Activated CD8-positive, alpha-beta T cell treated with anti-CD3 and anti-CD28 coated beads, Interleukin-2, amount 10 ng/mL, durations not matched to agents 7 days and 5 days (primary cell): ENCODE measurements at regions not wholly inside any gene's neighbourhood (a gene's known extent, or its start where the extent isn't known, plus 50 kb on each side); places are given as distances from the start of the nearest gene placed in this dataset.

ENCODE experiments used
- ATAC-seq: fragments of 150-1000 bp; cut with Tn5 transposase; one replicate; pipeline ENCODE4 v1.10.0; 2021; ENCODE audit warnings: moderate library complexity
- CTCF ChIA-PET: fragments of 350-600 bp; sonication (Branson Sonifier 250); formaldehyde crosslinking; loops from one replicate; lab custom pipeline; 2021; ENCODE audit warnings: antibody characterized with exemption; lab: Charles Lee
- POLR2A ChIA-PET: fragments of 350-600 bp; sonication (Branson Sonifier 250); formaldehyde crosslinking; loops from one replicate; lab custom pipeline; 2021; ENCODE audit warnings: antibody characterized with exemption; lab: Charles Lee
- DNase-seq: peaks from one replicate; pipeline ENCODE4 v3.0.0-alpha.2; 2020
- H3K27ac Mint-ChIP-seq: one replicate; pipeline ENCODE4 v1.8.0; 2021; ENCODE audit warnings: mild to moderate bottlenecking, mixed read lengths
- H3K27me3 Mint-ChIP-seq: one replicate; pipeline ENCODE4 v1.8.0; 2021; ENCODE audit warnings: low read depth, mixed read lengths
- H3K36me3 Mint-ChIP-seq: one replicate; pipeline ENCODE4 v1.8.0; 2021; ENCODE audit warnings: low read depth, mixed read lengths
- H3K4me1 Mint-ChIP-seq: one replicate; pipeline ENCODE4 v1.8.0; 2021; ENCODE audit warnings: low read depth, mixed read lengths
- H3K4me3 Mint-ChIP-seq: one replicate; pipeline ENCODE4 v1.8.0; 2021; ENCODE audit warnings: mild to moderate bottlenecking, mixed read lengths
- H3K9me3 Mint-ChIP-seq: one replicate; pipeline ENCODE4 v1.8.0; 2022; ENCODE audit warnings: mixed read lengths; ENCODE audit not compliant: insufficient read depth

DNA sequence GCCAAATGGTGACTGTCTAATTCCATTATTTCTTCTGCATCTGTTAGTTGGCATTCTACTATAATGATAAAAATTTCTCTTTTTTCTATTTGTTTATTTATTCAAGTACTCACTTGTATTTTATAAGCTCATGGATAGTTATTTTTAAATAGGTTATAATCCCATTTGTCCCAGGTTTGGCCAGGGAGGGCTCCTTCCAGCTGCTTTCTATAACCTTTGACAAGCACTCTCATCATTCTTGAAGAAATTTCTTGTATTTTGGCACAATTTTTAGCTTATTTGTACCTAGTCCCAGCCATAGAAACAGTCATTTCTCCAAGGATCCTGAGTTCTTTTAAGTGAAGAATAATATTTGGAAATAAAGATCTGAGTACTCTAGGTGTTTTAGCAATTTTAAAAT, 1038.6 kb upstream of the AGA start:
- H3K27ac Mint-ChIP-seq, result no peak overlapping the region
- no peak overlapping the region for H3K4me3 Mint-ChIP-seq
- no peaks in the 10 kb centered on the region for H3K36me3 Mint-ChIP-seq
- H3K4me1 Mint-ChIP-seq, result no peaks in the 10 kb centered on the region
- DNase-seq, result no peak
- ChIA-PET CTCF (no interaction called here), POLR2A (no interaction called here)
- ATAC-seq, result no peak
- H3K9me3 Mint-ChIP-seq, result no peaks in the 10 kb centered on the region
- H3K27me3 Mint-ChIP-seq, result no peaks in the 10 kb centered on the region

DNA sequence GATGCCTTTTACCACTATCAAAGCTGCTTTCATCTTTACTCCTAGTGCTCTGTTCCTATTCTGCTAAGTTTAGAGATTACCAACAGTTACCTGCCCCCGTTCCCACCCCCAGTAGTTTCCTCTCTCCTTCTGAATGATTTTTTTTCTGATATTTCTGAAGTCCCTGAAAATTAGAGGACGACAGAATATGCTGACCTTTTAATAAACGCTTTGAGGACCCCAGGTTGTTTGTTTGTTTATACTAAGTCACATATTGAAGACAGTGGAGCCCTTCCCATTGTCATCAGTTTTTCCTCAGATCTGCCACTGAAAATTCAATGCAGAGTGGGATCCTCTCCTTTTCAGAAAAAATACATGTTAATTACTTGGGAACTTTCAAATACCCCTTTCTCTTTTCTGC, 1039.3 kb upstream of the AGA start:
- DNase-seq, result no peak
- no peaks in the 10 kb centered on the region for H3K9me3 Mint-ChIP-seq
- no peaks in the 10 kb centered on the region for H3K27me3 Mint-ChIP-seq
- ATAC-seq, result no peak
- ChIA-PET CTCF (no interaction called here), POLR2A (no interaction called here)
- no peak overlapping the region for H3K4me3 Mint-ChIP-seq
- no peaks in the 10 kb centered on the region for H3K4me1 Mint-ChIP-seq
- no peaks in the 10 kb centered on the region for H3K36me3 Mint-ChIP-seq
- H3K27ac Mint-ChIP-seq, result no peak overlapping the region

DNA sequence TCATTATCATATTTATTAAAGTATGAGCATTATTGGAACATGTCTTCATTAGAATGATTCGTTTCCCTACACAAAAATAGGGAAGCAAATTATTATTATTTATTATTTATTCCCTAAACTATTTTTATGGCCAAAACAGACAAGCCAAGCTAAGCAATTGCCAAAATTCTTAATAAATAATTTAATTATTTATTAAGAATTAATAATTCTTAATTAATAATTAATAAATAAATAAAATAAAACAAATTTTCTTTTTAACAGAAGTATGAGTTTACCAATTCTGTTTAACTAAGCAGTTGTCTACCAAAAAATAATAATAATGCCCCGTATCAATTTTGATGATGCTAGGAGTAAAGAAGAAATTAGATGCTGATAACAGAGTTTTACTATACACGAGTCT, 1080.8 kb upstream of the AGA start:
- Mint-ChIP-seq H3K27me3 (no peaks in the 10 kb centered on the region), H3K4me1 (no peaks in the 10 kb centered on the region)

DNA sequence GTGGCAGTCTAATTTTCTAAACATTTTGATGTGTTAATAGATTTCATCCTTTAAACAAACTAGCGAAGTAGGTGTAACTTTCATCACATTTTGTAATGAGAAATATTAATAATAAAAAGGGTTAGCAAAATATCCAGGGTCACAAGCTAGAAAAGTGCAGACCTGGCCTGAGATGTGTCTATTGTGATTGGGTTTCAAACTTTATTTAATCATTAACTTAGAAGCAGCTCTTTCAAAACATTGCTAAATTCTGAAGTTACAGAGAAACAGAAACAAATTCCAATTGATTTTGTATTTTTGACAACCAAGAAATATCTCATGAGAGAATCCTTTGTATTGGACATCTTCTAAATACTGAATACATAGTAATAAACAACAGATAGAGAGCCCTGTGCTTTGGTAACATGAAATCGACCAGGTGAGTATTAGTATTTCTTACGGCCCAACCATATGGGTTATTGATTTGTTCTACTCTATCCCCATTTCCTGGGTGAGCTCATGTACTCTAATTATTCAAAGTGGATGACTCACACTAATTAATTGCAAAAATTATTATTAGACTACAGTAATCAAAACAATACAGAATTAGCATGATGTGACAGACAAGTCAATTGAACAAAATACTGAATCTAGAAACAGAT, 1093.8 kb upstream of the AGA start:
- Mint-ChIP-seq H3K4me3 (no peak overlapping the region), H3K9me3 (peaks cover 10% of the 10 kb centered on the region), H3K27ac (no peak overlapping the region), H3K4me1 (no peaks in the 10 kb centered on the region), H3K27me3 (no peaks in the 10 kb centered on the region), H3K36me3 (no peaks in the 10 kb centered on the region)
- ATAC-seq, result no peak
- ChIA-PET POLR2A (no interaction called here), CTCF (no interaction called here)
- DNase-seq, result no peak

More for the DNA sequence above, 1080.8 kb upstream of the AGA start:
- ChIA-PET CTCF (no interaction called here), POLR2A (no interaction called here)
- ATAC-seq (no peak), DNase-seq (no peak)
- H3K27ac Mint-ChIP-seq, result no peak overlapping the region
- no peaks in the 10 kb centered on the region for H3K36me3 Mint-ChIP-seq
- no peaks in the 10 kb centered on the region for H3K9me3 Mint-ChIP-seq
- no peak overlapping the region for H3K4me3 Mint-ChIP-seq

DNA sequence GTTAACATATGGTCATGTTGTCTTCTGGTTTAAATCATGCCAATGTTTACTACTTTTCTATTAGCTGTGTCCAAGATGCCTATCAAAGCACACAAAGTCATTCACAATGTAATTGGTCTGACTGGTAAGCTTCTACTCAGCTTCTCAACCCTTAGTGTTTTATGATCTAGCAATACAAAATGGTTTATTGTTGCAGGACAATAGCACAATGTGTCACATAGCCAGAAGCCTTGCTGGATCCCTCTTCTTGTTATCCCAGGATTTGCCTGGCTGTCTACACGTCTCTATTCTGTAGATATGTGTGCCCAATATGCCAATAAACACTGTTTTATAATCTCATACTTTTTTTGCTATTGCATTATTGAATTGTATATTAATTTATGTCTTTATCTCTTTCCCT, 1111.0 kb upstream of the AGA start:
- H3K4me3 Mint-ChIP-seq, result no peak overlapping the region
- DNase-seq (no peak), ATAC-seq (no peak)
- peaks cover 3% of the 10 kb centered on the region for H3K9me3 Mint-ChIP-seq
- H3K4me1 Mint-ChIP-seq, result no peaks in the 10 kb centered on the region
- ChIA-PET POLR2A (no interaction called here), CTCF (no interaction called here)
- H3K36me3 Mint-ChIP-seq, result no peaks in the 10 kb centered on the region
- H3K27ac Mint-ChIP-seq, result no peak overlapping the region
- H3K27me3 Mint-ChIP-seq, result no peaks in the 10 kb centered on the region

DNA sequence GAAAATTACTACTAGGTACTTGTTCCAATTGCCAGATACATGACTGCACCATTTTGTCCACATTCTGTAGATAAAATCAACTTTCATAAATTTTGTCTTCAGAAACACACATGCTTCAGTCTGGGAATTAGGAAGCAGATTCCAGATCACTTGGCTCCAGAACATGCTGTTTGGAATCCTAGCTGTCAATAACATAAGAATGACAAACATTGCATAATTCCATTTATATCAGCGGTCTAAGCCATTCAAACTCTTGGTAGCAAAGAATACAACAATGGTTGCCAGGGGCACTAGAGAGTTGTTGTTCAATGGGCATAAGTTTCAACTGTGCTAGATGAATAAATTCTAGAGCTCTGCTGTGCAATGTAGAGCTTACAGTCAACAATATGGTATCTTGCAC, 1112.1 kb upstream of the AGA start:
- H3K4me3 Mint-ChIP-seq, result no peak overlapping the region
- CTCF ChIA-PET, result no interaction called here
- no peaks in the 10 kb centered on the region for H3K27me3 Mint-ChIP-seq
- POLR2A ChIA-PET, result no interaction called here
- H3K9me3 Mint-ChIP-seq, result peaks cover 3% of the 10 kb centered on the region
- DNase-seq (no peak), ATAC-seq (no peak)
- no peaks in the 10 kb centered on the region for H3K4me1 Mint-ChIP-seq
- H3K36me3 Mint-ChIP-seq, result no peaks in the 10 kb centered on the region
- no peak overlapping the region for H3K27ac Mint-ChIP-seq

DNA sequence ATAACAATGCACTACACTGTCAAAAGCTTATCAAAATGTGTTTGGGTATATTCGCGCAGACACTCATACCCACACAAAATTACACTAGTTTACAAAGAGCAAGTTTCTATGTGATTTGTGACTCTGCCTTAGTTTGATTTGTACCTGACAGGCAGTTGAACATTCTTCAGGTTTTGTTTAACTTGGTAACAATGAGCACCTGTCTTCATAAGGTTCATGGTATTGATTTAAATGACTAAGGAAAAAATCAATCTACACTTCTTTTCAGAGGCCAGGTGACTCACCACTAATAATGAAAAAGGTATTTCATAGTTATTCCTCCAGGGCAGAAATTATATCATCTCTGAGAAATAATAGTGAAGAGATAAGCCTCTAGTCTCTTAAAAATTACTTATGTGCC, 1114.6 kb upstream of the AGA start:
- Mint-ChIP-seq H3K27ac (no peak overlapping the region), H3K4me1 (no peaks in the 10 kb centered on the region), H3K9me3 (peaks cover 3% of the 10 kb centered on the region), H3K27me3 (no peaks in the 10 kb centered on the region), H3K36me3 (no peaks in the 10 kb centered on the region), H3K4me3 (no peak overlapping the region)
- POLR2A ChIA-PET, result no interaction called here
- CTCF ChIA-PET, result no interaction called here
- DNase-seq (no peak), ATAC-seq (no peak)

DNA sequence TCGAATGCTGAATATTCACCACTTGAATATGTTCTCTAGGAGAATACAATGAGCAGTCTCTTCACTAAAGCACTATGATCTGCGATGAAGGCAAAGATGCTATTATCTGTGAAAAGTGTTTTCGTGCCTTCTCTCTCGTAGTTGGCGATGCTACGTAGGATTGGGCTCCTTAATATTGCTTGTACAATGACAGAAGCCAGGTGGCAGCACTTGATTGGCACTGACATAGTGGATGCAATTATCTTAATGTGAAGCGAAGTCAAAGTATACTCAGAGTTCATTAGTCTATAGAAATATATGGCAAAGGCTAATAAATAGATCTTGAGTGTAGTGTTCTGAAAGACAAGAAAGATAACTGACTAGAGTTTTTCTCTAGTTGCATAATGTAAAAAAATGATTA, 1135.7 kb upstream of the AGA start:
- POLR2A ChIA-PET, result no interaction called here
- H3K4me1 Mint-ChIP-seq, result no peaks in the 10 kb centered on the region

DNA sequence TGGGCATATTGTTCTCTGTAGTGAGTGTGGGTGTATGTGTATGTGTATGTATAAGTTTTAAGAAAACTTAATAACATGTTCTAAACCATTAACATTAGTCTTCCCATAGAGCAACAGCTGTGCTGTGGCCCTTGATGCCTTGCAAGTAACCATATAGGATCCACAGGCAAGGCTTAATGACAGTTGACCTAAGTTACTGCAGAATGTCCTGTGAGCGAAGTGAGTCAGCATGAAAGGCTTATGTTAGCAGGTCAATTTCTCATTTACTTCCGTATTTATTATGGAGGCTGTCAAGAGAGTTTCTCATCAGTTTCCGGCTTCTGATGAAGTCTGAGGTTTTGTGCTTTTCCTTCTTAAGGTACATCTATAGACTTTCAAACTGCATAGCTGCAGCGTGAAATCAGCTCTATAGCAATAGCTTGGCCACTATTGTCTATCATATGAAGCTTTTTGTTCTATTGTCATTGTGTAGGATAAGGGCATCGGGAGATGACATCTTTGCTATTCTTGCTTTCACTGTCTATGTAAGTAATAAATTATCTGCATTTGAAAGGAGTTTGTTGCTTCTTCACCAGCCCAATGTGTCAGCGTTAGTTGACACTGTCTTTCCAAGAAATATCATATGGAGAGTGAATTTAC, 1153.4 kb upstream of the AGA start:
- H3K4me3 Mint-ChIP-seq, result no peak overlapping the region
- H3K4me1 Mint-ChIP-seq, result no peaks in the 10 kb centered on the region
- no peaks in the 10 kb centered on the region for H3K27me3 Mint-ChIP-seq
- H3K9me3 Mint-ChIP-seq, result peaks cover 11% of the 10 kb centered on the region
- no peak for ATAC-seq
- CTCF ChIA-PET, result no interaction called here
- no peaks in the 10 kb centered on the region for H3K36me3 Mint-ChIP-seq
- POLR2A ChIA-PET, result no interaction called here
- no peak for DNase-seq
- H3K27ac Mint-ChIP-seq, result no peak overlapping the region

More for the DNA sequence above, 1135.7 kb upstream of the AGA start:
- no peaks in the 10 kb centered on the region for H3K36me3 Mint-ChIP-seq
- H3K27me3 Mint-ChIP-seq, result no peaks in the 10 kb centered on the region
- no peak for ATAC-seq
- H3K27ac Mint-ChIP-seq, result no peak overlapping the region
- no peak for DNase-seq
- no peaks in the 10 kb centered on the region for H3K9me3 Mint-ChIP-seq
- CTCF ChIA-PET, result no interaction called here
- no peak overlapping the region for H3K4me3 Mint-ChIP-seq

DNA sequence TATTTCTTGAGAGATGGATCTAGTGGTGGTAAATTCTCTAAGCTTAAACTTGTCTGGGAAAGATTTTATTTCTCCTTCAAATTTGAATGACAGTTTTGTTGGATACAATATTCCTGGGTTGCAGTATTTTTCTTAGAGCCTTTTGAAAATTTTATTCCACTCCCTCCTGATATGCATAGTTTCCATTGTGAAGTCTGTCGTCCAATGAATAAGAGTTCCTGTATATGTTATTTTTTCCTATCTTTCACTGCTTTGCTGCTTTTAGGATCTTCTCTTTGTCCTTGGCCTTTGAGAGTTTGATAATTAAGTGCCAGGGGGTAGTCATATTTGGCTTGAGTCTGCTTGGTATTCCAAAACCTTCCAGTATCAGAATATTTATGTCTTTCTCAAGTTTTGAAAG, 1156.4 kb upstream of the AGA start:
- Mint-ChIP-seq H3K27me3 (no peaks in the 10 kb centered on the region), H3K27ac (no peak overlapping the region), H3K9me3 (peaks cover 11% of the 10 kb centered on the region), H3K4me3 (no peak overlapping the region), H3K4me1 (no peaks in the 10 kb centered on the region), H3K36me3 (no peaks in the 10 kb centered on the region)
- DNase-seq (no peak), ATAC-seq (no peak)
- ChIA-PET POLR2A (no interaction called here), CTCF (no interaction called here)

DNA sequence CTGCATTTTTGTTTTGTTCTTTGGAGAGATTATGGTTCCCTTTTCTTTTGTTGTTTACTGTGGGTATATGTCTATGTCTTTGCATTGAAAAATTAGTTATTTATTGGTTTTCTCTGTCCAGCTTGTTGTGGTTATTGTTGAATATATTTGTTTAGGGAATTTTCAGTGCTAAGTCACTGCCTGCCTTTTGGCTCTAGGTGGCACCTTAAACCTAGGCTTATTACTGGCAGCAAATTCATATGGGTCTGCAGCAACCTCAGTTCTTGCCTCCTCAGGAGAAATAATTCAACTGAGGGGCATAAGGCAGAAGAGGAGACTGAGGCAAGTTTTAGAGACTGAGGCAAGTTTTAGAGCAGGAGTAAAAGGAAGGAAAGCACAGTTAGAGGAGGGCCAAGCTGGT, 1157.3 kb upstream of the AGA start:
- DNase-seq, result no peak
- no peak for ATAC-seq
- H3K27ac Mint-ChIP-seq, result no peak overlapping the region
- CTCF ChIA-PET, result interaction anchor here (0.5 kb wide), 1 partner anchor 1940 kb away, joined by 3 read pairs; no protein-coding TSS in a partner anchor
- H3K4me3 Mint-ChIP-seq, result no peak overlapping the region
- H3K27me3 Mint-ChIP-seq, result no peaks in the 10 kb centered on the region
- H3K4me1 Mint-ChIP-seq, result no peaks in the 10 kb centered on the region
- POLR2A ChIA-PET, result no interaction called here
- peaks cover 9% of the 10 kb centered on the region for H3K9me3 Mint-ChIP-seq
- no peaks in the 10 kb centered on the region for H3K36me3 Mint-ChIP-seq

DNA sequence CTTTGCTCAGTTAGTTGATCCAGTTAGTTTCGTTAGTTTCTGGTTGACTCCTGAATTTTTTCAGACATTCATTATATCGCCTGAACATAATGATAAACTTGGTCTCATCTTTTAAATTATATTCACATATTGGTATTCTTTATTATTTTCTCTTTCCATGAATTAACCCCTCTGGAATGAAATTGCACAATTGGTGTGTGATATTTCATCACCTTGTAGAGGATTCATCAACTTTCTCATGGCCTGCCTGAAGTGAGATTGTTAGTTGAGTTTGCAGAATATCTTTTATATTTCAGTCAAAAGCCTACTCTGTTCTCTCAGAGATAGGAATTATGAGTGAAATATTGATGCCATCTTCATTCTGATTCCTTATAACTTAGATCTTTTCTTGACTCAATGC, 1160.6 kb upstream of the AGA start:
- ATAC-seq (no peak), DNase-seq (no peak)
- CTCF ChIA-PET, result no interaction called here
- Mint-ChIP-seq H3K9me3 (peaks cover 5% of the 10 kb centered on the region), H3K4me1 (no peaks in the 10 kb centered on the region), H3K4me3 (no peak overlapping the region), H3K27ac (no peak overlapping the region), H3K27me3 (no peaks in the 10 kb centered on the region), H3K36me3 (no peaks in the 10 kb centered on the region)
- POLR2A ChIA-PET, result no interaction called here

DNA sequence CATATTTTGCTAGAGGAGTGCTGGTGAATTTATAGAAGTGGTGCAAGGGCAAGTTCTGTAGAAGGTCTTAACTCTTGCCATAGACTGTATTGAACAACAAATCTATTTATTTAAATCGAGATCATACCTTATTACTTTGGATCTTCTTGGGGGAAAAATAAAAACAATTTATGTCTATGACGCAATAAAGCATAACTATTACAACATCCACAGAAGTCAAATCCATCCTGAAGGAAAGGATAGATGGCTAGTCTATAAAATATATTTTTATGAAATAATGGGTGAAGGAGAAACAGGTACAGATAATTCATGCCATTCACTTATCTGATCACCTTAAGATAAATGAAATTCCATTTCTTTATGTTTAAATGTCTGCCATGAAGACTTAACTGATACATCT, 1168.8 kb upstream of the AGA start:
- no peak for ATAC-seq
- no peak overlapping the region for H3K4me3 Mint-ChIP-seq
- no peaks in the 10 kb centered on the region for H3K4me1 Mint-ChIP-seq
- ChIA-PET POLR2A (no interaction called here), CTCF (no interaction called here)
- H3K27me3 Mint-ChIP-seq, result no peaks in the 10 kb centered on the region
- no peak overlapping the region for H3K27ac Mint-ChIP-seq
- peaks cover 3% of the 10 kb centered on the region for H3K9me3 Mint-ChIP-seq
- DNase-seq, result no peak
- H3K36me3 Mint-ChIP-seq, result no peaks in the 10 kb centered on the region
